Stimulated activated CD4-positive, alpha-beta T cell treated with anti-CD3 and anti-CD28 coated beads, Interleukin-2, amount 100 ng/mL, for 24 hours (primary cell): ENCODE measurements at regions not wholly inside any gene's neighbourhood (a gene's known extent, or its start where the extent isn't known, plus 50 kb on each side); places are given as distances from the start of the nearest gene placed in this dataset.
A peak's percentile ranks its signal among the peaks of the same experiment; 100 is the strongest.

Experiments used
- DNase-seq, 2 donors: peaks; one replicate each; pipeline ENCODE4 v3.0.0-alpha.2; 2020

DNA sequence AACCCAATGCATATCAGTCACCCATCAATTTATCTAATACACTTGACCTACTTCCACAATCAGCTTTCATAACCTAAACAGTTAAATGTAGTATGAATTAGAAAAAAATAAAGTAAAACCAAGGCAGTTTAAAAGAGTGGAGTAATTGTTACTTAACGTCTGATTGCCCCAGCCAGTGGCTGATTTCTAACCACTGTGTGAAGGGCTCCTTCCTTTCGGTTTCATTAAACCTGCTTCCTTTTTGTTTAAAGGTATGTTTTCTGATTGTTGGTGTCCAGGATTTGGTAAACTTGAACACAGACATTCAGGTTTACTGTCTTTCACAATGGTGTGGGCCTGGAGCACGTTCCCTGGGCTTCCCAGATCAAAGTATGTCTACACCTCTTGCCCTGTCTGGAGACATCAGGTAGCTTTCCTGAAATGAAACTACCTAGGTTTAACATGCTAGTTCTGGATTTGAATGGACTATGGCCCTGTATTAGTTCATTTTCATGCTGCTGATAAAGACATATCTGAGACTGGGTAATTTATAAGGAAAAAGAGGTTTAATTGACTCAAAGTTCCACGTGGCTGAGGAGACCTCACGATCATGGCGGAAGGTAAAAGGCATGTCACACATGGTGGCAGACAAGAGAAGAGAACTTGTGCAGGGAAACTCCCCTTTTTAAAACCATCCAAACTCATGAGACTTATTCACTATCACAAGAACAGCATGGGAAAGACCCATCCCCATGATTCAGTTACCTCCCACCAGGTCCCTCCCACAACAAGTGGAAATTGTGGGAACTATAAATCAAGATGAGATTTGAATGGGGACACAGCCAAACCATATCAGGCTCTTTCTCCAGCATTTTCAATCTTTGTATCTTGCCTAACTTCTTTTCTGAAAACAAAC, 605.2 kb upstream of the ID2 start:
- no peak for DNase-seq

- DNase-seq = no peak
These were observed 603.2 kb upstream of the ID2 start for GRCh38 chr2:8078705-8079104.

DNA sequence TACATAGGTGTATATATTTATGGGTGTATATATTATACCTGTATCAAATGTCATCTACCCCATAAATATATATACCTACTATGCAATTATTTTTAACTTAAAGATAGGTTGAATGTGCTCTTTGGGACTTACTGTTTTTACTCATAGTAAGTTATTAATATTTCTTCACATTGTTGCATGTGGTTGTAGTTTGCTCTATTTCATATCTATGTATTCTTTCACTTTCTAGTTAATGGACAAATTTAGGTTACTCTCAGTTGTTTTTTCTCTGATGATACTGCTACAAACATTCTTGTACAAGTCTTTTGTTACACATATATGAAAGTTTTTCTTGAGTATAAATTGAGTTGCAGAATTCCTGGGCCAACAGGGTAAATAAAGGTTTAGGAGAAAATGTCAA, 601.8 kb upstream of the ID2 start:
- DNase-seq = no peak

DNA sequence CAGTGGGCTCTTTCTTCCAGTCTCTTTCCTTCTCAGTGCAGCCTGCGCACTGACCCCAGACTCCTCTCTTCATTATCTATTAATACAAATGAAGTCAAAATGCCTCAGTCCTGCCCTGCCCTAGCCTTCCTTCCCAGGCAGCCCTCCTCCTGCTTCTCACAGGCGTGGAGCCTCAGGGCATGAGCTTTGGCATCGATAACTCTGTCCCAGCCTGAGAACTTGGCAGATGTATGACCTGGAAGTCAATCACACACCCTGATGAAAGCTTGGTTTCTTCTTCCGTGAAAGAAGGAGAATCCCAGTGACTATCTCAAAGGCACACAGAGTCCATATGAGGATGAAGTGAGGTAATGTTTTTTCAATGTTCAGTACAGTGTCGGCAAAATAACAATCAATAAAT, 600.7 kb upstream of the ID2 start:
- DNase-seq = no peak

GRCh38 chr2:8082840-8083239, 599.0 kb upstream of the ID2 start:
- DNase-seq = no peak

GRCh38 chr2:8086357-8086756, 595.5 kb upstream of the ID2 start:
- DNase-seq = no peak

GRCh38 chr2:8086796-8087479, 594.9 kb upstream of the ID2 start:
- DNase-seq = no peak

- no peak for DNase-seq
These were observed 594.4 kb upstream of the ID2 start for GRCh38 chr2:8087480-8087840.

- no peak for DNase-seq
These were observed 593.0 kb upstream of the ID2 start for GRCh38 chr2:8088810-8089209.

DNA sequence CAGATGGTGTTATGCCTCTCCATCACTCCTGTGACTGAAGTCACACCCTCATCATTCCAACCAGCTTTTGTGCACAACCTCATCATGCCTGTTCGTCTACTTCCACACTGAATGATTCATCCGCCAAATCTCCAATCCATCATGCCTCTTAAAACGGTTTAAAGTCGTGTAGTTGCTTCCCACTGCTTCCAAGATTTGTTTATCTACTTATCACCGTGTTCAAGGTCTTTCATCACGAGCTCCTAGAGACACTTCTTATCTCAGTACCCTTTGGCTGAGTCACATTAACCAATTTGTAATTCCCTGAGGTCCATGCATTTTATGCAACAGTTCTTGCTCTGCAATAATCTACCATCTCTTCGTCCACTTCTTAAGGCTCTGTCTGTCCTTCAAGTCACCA, 592.3 kb upstream of the ID2 start:
- no peak for DNase-seq

DNA sequence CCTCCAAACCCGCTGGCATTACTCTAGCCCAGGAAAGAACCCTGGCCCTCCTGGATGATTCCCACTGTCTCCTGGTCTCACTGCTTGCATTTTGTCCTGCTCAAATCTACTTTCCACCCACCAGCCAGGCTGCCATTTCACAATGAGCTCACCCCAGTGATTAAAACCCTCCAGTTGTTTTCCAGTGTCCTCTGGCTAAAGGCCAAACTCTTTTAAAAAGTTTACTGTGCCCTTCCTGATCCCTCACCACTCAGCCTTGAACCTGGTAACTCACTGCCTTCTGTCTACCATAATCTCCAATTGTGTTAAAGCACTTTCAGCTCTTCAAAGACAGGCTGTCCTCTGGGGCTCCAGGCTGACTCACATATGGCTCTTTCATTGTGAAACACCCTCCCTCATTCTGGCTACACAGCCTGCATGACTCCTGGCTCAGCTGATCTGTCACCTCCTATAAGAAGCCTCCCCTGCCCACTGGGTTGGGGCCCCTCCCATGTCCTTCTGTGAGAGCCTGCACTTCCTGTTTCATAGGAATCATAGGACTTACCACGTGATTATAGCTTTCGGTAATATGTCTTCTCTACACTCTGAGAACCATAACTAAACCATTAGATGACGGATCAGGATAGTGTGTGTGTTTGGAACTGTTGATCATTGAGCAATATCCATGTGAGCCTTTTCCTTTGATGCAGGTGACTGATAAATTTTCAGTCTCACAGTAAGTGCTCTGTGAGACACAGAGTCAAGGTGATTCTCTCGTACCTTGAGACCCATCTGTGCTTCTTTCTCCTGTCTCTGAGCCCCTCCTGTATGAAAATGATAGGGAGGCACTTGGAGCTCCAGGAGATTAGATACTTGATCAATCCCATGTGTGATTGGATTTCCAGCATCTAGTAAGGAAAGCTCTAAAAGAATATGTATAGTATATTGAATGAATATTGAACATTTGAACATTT, 590.8 kb upstream of the ID2 start:
- peak; percentile 58 to 70 for DNase-seq

DNA sequence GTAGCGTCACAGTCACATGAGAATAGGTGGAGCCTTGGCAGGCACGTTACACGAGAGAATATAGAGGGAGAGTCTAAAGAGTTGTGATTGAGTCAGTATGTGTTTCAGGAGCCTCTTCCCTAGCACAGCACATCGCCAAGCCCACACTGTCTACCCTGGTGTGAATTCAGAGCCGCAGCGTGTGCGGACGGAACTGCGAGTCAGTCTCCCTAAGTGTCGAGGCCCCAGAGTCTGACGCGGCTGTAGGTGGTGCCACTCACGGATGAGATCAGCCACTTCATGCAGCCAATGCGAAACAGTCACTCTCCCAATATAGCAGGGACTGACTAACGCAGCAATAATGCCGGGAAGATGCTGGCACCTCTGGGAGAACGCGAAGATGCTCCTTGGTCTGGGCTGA, 587.3 kb upstream of the ID2 start:
- DNase-seq = no peak

DNA sequence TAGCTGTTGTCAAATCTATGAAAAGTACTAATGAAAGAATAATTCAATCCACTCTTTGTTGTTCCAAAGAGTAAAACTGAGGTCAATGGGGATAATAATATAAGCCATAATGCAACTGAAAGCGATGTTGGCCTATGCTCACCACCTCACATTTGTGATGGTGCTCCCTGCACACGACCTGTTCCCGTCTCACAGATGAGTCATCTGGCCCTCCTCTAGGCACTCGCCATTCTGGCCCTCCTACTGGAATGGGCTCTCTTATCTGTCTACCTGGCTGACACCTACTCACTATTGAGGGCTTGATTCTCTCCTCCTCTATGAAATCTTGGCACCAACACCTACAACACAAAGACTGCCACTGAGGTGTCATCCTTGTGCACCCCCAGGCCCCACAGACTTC, 585.9 kb upstream of the ID2 start:
- no peak for DNase-seq

DNA sequence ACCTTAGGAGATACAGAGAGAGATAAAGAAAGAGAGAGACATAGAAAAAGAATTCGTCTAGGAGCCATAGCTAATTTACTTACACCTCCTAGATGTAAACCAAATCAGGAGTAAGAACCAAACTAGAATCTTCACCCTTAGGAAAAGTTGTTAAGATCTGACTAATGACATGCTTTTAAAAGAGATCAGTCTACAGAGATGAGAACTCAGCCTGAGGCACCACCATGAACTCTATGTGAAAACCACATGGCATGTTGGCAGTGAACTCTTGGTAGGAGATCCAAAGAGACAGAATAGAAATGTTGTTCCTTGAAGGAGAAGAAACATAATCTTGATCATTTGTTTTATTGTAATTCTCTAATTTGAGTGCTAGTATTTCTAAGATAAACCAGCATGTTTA, 585.4 kb upstream of the ID2 start:
- DNase-seq = no peak

DNA sequence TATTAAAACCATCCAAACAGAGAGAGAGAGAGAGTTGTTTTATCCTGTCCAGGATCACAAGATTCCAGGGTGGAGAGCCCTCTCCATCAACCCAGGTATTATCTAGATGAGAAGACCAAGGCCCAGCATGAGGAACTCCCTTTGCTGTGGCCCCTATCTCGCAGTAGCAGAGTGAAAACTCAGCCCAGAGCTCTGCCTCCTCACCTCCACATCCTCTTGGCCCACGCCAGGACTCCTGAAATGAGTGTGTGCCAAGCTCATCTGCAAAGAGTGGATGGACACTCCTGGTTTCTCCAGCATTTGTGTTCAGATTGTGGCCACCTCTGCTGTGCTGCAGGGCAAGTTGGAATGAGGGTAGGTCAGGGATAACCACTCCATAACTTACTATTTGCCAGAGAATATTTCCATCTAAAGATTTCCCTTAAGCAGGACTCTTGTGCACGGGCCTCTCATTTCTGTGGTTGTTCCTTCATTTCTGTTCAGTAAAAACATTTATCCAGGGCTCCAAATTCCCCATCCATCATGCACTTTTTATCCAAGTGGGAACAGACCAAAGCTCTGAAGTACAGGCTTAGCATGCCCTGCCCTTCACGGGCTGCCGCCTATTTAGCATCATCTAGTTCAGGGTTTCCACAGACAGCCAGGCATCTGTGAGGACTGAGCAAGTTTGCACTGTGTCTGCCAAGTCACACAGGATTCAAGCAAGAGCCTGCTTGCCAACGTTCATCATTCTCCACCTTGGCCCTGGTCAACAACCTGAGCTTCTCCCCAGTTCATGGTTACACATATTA, 583.2 kb upstream of the ID2 start:
- DNase-seq = no peak

DNA sequence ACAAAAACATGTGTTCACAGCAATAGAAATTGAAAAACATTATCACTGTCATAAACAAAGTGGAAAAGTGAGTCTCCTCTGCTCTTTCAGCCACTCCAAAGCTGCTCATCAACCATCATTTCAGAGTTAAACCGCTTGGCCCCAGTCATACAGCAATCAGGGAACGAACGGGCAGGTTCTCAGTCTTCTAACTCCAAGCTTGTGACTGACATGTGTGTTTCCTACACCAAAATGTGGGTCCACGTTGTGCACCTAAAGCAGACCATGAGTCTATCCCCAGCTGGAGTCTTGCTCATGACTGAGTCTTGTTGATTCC, 582.6 kb upstream of the ID2 start:
- DNase-seq = no peak

DNA sequence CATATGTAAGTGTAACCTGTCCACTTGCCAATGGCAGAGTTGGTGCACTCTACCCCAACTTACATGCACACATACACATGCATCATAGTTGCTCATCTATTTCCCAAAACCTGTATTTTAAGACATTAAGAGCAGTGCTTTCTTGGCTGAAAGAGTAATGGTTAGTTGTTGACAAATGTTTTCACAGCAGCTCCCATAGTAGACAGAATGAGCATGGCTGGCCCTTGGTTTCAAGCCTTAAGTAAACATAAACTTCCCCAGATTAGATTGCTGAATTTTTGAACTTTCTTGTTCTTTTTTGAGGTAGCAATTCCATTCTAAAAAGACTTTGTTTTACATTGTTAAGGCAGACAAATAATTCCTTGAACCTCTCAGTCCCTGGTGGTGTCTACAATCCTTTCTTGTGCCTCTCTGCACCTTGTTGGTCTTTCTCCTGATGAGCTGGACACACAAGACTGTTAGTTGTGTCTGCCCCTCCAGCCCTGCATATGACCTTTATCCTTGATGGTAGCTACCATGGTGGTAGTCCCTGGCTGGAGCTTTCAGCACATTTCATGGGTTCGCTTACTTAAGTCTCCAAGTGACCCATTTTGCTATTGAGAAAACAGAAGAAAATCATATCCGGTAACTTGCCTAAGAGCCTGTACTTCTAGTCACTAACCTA, 580.1 kb upstream of the ID2 start:
- no peak for DNase-seq

- no peak for DNase-seq
These were observed 579.4 kb upstream of the ID2 start for GRCh38 chr2:8102470-8102869.

DNA sequence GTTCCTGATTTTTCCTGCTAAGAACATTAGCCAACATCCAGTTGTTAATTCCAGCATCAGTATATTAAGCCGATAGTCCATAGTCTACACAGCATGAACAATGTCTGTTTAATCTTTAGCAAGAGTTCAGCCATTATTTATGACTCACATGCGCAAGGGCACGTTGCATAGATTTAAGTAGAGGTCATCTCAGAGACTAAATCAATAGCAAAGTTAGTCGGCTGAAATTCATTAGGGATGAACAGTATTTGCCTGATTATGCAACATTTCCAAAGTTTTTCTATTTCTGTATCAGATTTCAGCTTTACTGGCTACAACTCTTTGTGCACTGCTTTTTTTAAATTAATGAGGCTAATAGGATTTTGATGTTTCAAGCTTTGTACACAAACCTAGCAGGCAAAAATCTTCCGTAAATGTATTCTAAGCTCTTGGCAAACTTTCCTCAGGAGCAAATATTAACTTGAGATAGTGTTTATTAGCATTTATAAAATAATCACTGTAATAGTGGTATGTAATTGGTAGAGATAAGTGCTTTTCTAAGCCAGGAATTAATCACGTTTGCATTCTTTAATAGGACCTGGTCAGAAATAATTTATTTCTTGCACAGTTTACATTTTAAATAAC, 578.7 kb upstream of the ID2 start:
- no peak for DNase-seq

DNA sequence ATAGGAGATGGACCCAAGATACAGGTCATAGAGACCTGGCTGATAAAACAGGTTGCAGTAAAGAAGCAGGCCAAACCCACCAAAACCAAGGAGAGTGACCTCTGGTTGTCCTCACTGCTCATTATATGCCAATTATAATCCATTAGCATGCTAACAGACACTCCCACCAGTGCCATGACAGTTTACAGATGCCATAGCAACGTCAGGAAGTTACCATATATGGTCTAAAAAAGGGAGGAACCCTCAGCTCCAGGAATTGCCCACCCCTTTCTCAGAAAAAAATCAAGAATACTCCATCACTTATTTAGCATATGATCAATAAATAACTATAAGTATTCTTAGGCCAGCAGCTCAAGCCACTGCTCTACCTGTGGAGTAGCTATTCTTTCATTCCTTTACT, 574.7 kb upstream of the ID2 start:
- no peak for DNase-seq

DNA sequence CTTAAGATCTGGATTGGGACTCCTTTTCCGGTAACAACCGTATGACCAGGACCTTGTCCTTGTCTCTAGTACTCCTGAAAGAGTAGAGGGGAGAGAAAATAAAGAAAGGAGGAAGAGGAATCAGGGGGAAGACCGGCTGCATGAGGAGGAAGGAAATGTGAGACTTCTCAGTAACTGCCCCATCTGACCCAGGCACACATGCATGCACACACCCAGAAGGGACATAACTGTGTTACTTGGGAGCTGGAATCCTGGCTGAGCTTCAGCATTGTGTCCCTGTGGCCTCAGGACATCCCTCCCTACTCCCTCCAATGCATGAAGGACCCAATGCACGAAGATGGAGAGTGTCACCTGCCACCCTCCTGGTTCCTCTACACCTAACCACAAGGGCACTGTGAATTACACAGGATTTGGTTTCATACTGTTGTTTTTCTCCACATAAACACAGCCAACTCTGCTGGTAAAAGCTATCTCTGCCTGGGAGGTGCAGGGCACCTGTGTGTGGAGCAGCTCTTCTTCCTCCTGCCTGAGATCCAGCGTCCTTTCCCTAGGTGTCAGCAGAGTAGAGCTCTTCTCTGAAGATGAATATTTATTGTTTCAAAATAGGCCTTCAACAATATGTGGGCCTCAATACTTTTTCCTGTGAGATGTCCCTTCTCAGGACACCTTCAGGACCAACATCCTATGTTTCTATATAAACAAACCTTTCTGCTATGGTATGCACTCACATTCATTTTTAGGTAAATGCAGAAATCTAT, 574.1 kb upstream of the ID2 start:
- DNase-seq = no peak
